ENCODE measurements at regions not wholly inside any gene's neighbourhood (a gene's known extent, or its start where the extent isn't known, plus 50 kb on each side); places are given as distances from the start of the nearest gene placed in this dataset.

DNA sequence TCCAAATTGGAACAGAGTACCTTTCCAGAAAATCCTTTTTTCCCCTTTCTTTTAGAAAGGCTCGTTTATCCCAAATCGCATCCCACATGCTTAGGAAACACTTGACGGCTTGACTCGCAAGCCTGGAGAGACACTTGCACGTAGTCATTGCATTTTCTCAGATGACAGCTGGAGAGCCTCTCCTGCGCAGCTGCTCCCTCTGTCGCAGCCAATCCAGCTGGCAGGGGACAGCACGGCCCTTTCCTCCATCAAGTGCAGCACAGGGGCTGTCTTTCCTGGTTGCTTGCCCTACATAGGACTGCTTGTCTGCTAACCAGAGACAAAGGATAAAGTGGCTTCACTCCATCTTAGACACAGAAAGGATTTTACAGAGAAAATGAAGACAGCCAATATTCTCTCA is 77.6 kb upstream of the RGS17 start:
- H3K4me3 ChIP-seq (ENCODE audit: low read depth, low read length) = no peak overlapping the region
- POLR2A ChIA-PET = no interaction called here
- CTCF ChIA-PET = no interaction called here
- TF ChIP-seq, protein P1, sequence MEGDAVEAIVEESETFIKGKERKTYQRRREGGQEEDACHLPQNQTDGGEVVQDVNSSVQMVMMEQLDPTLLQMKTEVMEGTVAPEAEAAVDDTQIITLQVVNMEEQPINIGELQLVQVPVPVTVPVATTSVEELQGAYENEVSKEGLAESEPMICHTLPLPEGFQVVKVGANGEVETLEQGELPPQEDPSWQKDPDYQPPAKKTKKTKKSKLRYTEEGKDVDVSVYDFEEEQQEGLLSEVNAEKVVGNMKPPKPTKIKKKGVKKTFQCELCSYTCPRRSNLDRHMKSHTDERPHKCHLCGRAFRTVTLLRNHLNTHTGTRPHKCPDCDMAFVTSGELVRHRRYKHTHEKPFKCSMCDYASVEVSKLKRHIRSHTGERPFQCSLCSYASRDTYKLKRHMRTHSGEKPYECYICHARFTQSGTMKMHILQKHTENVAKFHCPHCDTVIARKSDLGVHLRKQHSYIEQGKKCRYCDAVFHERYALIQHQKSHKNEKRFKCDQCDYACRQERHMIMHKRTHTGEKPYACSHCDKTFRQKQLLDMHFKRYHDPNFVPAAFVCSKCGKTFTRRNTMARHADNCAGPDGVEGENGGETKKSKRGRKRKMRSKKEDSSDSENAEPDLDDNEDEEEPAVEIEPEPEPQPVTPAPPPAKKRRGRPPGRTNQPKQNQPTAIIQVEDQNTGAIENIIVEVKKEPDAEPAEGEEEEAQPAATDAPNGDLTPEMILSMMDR (IDR thresholded peaks at IDR 0.05; ENCODE audit: insufficient read depth, low read length, missing control alignments) = no peak
- no peak for DNase-seq (ENCODE audit: low read depth, low spot score)

DNA sequence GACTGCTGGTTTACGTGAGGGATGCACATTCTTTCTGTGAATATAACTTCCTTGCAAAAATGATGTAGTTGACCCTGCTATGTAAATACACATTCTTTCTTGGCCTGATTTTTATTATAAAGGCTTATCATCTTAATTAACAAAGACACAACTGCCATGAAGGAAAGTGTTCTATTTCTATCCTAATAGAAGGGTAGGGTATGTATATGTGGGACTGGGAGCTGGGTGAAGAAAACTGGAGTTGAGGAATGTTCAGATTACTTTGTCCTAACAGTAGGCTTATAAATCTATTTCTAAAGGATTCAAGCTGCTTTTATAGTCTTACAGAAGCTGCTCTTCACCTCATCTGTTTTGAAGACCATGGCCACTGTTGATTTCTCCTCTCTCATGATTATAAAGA is 76.5 kb upstream of the RGS17 start:
- POLR2A ChIA-PET = no interaction called here
- TF ChIP-seq, protein P1 (IDR thresholded peaks at IDR 0.05; ENCODE audit: insufficient read depth, low read length, missing control alignments) = no peak
- H3K4me3 ChIP-seq (ENCODE audit: low read depth, low read length) = no peak overlapping the region
- CTCF ChIA-PET = no interaction called here
- no peak for DNase-seq (ENCODE audit: low read depth, low spot score)

DNA sequence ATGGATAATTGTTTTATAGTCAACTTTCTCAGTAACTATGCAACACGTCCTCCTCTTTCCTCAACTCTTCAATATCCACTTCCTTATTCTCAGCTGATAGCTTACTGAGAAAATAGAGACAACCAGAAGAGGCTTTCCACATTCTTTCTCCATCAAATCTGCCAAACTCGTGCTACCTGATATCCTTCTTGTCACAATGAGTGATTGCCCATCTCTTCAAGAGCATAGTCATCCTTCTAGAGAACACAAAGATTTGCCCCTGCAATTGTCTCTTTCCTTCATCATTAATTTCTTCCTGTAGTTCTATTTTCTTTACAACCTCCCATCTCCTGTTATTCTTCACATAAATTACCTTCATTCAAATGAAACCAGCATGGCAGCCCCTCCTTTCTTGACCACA is 75.9 kb upstream of the RGS17 start:
- CTCF ChIA-PET = no interaction called here
- no peak for DNase-seq (ENCODE audit: low read depth, low spot score)
- TF ChIP-seq, protein P1 (IDR thresholded peaks at IDR 0.05; ENCODE audit: insufficient read depth, low read length, missing control alignments) = no peak
- H3K4me3 ChIP-seq (ENCODE audit: low read depth, low read length) = no peak overlapping the region
- POLR2A ChIA-PET = no interaction called here

DNA sequence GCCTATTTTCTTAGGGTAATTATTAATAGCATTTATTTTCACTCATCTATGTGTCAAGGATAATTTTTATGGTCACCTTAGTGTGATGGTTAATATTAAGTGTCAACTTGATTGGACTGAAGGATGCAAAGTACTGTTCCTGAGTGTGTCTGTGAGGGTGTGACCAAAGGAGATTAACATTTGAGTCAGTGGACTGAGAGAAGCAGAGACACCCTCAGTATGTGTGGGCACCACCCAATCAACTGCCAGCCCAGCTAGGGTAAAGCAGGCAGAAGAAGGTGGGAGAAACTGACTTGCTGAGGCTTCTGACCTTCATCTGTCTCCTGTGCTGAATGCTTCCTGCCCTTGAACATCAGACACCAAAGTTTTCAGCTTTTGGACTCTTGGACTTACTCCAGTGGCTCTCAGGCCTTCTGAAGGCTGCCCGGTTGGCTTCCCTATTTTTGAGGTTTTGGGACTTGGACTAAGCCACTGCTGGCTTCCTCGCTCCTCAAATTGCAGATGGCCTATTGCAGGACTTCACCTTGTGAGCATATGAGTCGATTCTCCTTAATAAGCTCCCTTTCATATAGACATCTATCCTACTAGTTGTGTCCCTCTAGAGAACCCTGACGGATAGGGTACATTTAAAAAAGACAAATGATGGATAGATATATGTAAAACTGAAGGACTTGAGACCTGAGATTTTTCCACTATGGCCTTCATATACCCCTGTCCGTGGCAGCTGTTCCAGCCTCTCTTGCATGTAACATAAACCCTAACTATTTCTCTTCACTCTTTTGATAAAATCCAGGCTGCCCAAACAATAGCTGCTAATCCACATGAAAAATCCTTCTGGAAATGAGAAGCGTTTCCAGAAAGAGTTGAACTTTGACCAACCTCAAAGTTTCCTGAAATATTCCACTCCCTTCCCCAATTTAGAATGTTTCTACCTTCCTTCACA is 62.1 kb upstream of the RGS17 start:
- TF ChIP-seq, protein P1 (IDR thresholded peaks at IDR 0.05; ENCODE audit: insufficient read depth, low read length, missing control alignments) = no peak
- CTCF ChIA-PET = no interaction called here

DNA sequence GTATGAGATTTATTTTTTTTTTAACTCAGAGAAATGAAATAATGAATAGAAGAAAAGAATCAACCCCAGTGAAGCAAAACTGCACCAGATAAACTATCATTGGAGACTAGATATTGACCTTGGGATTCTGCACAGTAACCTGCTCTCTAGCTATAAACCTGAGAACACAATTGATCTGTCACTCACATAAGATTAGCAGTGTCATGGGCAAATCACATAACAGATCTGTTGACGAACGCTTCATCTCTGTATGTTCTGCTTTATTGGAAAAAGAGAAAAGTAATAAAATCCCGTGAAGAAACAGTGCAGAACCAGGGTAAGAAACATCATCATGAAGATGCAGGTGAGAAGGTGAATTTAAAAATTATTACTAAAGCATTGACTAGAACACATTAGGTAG is 52.8 kb upstream of the RGS17 start:
- ChIA-PET CTCF (no interaction called here), POLR2A (no interaction called here)
- DNase-seq (ENCODE audit: low read depth, low spot score) = no peak
- H3K4me3 ChIP-seq (ENCODE audit: low read depth, low read length) = no peak overlapping the region
- TF ChIP-seq, protein P1 (IDR thresholded peaks at IDR 0.05; ENCODE audit: insufficient read depth, low read length, missing control alignments) = no peak

More for the DNA sequence above, 62.1 kb upstream of the RGS17 start:
- no peak overlapping the region for H3K4me3 ChIP-seq (ENCODE audit: low read depth, low read length)
- POLR2A ChIA-PET = no interaction called here
- DNase-seq (ENCODE audit: low read depth, low spot score) = no peak

Data from AG04449 (cell line).